Prostate gland (tissue), 2 donors: ENCODE measurements at regions not wholly inside any gene's neighbourhood (a gene's known extent, or its start where the extent isn't known, plus 50 kb on each side); places are given as distances from the start of the nearest gene placed in this dataset.

Source experiments
- DNase-seq: peaks from one replicate; pipeline ENCODE4 v3.0.0-alpha.2; 2019; ENCODE audit warnings: low spot score
- H3K27ac ChIP-seq, 2 donors: fragments of 200-600 bp; sonication (generic); 2 replicates each; pipeline ENCODE4 v1.5.1; 2017 to 2019
- H3K27me3 ChIP-seq: fragments of 200-600 bp; sonication (generic); replicated peaks from 2 replicates; pipeline ENCODE4 v1.5.1; 2019; ENCODE audit not compliant: insufficient read depth
- H3K36me3 ChIP-seq, 2 donors: fragments of 200-600 bp; sonication (generic); 1 replicate in 1 of 2; 2 replicates in 1 of 2; pipeline versions ENCODE4 v1.5.1 to v1.8.1; 2017 to 2019
- H3K4me1 ChIP-seq: fragments of 200-600 bp; sonication (generic); replicated peaks from 2 replicates; pipeline ENCODE4 v1.5.1; 2019
- H3K4me3 ChIP-seq, 2 donors: fragments of 200-600 bp; sonication (generic); 2 replicates each; pipeline ENCODE4 v1.5.1; 2017 to 2019
- H3K9me3 ChIP-seq: fragments of 200-600 bp; sonication (generic); 2 replicates; pipeline ENCODE4 v1.5.1; 2017
- CTCF ChIP-seq, 4 experiments: fragments of 200-600 bp in 2 of 4; fragments of 450-650 bp in 2 of 4; sonication (generic) in 2 of 4; IDR thresholded peaks; 1 replicate in 3 of 4; 2 replicates in 1 of 4; pipeline ENCODE4 v1.5.1; 2016 to 2019; ENCODE audit warnings: antibody characterized with exemption in 4 of 4, mild to moderate bottlenecking in 2 of 4, moderate library complexity in 2 of 4
- POLR2A ChIP-seq: fragments of 450-650 bp; IDR thresholded peaks from one replicate; pipeline ENCODE4 v1.6.1; 2016; ENCODE audit warnings: antibody characterized with exemption, mild to moderate bottlenecking
- POLR2AphosphoS5 ChIP-seq: sonication (generic); formaldehyde crosslinking; IDR thresholded peaks from one replicate; pipeline ENCODE4 v1.6.1; 2017; ENCODE audit warnings: antibody characterized with exemption
- WGBS: methylation state at CpG from one replicate; pipeline ENCODE4 v1.1.5; 2018; 5-methylcytosine and 5-hydroxymethylcytosine counted together
- intact Hi-C: fragments of 100-400 bp; cut with DNase I; formaldehyde crosslinking; loops from one replicate; pipeline ENCODE4 v1.14.2; 2022

- Histone ChIP-seq H3K36me3 (no peaks in the 10 kb centered on the region), H3K27me3 (no peaks in the 10 kb centered on the region), H3K4me1 (no peaks in the 10 kb centered on the region), H3K9me3 (no peaks in the 10 kb centered on the region), H3K27ac (no peak overlapping the region), H3K4me3 (no peak overlapping the region)
- intact Hi-C loops, result no loop called here
- WGBS, result 60% methylated on average over 4 of the region's 4 CpGs
- no peak for DNase-seq
- TF ChIP-seq CTCF (IDR thresholded peaks at IDR 0.05) (no peak), POLR2A (no peak), POLR2AphosphoS5 (no peak)
Observed at GRCh38 chr4:124905441-124905840, 192.9 kb upstream of the ANKRD50 start.

- H3K9me3 ChIP-seq, result no peaks in the 10 kb centered on the region
- no peaks in the 10 kb centered on the region for H3K36me3 ChIP-seq
- intact Hi-C loops, result no loop called here
- H3K27me3 ChIP-seq, result no peaks in the 10 kb centered on the region
- DNase-seq, result no peak
- H3K4me3 ChIP-seq, result no peak overlapping the region
- peak overlapping the region in 1 of 2 donors; percentile 56 for H3K27ac ChIP-seq
- no peaks in the 10 kb centered on the region for H3K4me1 ChIP-seq
- no peak for TF ChIP-seq POLR2A
- TF ChIP-seq CTCF (IDR thresholded peaks at IDR 0.05), result no peak
- TF ChIP-seq POLR2AphosphoS5, result no peak
Observed at GRCh38 chr4:124904723-124905388, 192.3 kb upstream of the ANKRD50 start.

- 8% methylated on average over 6 of the region's 6 CpGs for WGBS
- Histone ChIP-seq H3K9me3 (no peaks in the 10 kb centered on the region), H3K27me3 (no peaks in the 10 kb centered on the region), H3K4me1 (no peaks in the 10 kb centered on the region), H3K27ac (peak overlapping the region; percentile 3 to 56), H3K4me3 (no peak overlapping the region), H3K36me3 (no peaks in the 10 kb centered on the region)
- TF ChIP-seq POLR2AphosphoS5 (peak; percentile 48), POLR2A (no peak)
- peak; percentile 62 for DNase-seq
- intact Hi-C loops, result no loop called here
Observed at GRCh38 chr4:124903995-124904722, 191.6 kb upstream of the ANKRD50 start.

GRCh38 chr4:124902001-124902515 lies 189.5 kb upstream of the ANKRD50 start:
- H3K4me1 ChIP-seq, result no peaks in the 10 kb centered on the region
- TF ChIP-seq POLR2A (no peak), POLR2AphosphoS5 (no peak), CTCF (IDR thresholded peaks at IDR 0.05) (no peak)
- 50% methylated on average over 1 of the region's 1 CpG for WGBS
- H3K4me3 ChIP-seq, result no peak overlapping the region
- intact Hi-C loops, result no loop called here
- no peak for DNase-seq
- H3K27ac ChIP-seq, result no peak overlapping the region
- H3K27me3 ChIP-seq, result no peaks in the 10 kb centered on the region
- no peaks in the 10 kb centered on the region for H3K9me3 ChIP-seq
- H3K36me3 ChIP-seq, result no peaks in the 10 kb centered on the region

GRCh38 chr4:124899997-124900396 lies 187.5 kb upstream of the ANKRD50 start:
- no peak overlapping the region for H3K27ac ChIP-seq
- H3K4me1 ChIP-seq, result no peaks in the 10 kb centered on the region
- H3K27me3 ChIP-seq, result no peaks in the 10 kb centered on the region
- no peaks in the 10 kb centered on the region for H3K9me3 ChIP-seq
- H3K4me3 ChIP-seq, result no peak overlapping the region
- intact Hi-C loops, result no loop called here
- no peaks in the 10 kb centered on the region for H3K36me3 ChIP-seq
- no peak for TF ChIP-seq POLR2A
- TF ChIP-seq CTCF (IDR thresholded peaks at IDR 0.05), result no peak
- TF ChIP-seq POLR2AphosphoS5, result no peak
- WGBS, result 71% methylated on average over 5 of the region's 5 CpGs
- no peak for DNase-seq
